HEK293T (cell line): ENCODE measurements at regions not wholly inside any gene's neighbourhood (a gene's known extent, or its start where the extent isn't known, plus 50 kb on each side); places are given as distances from the start of the nearest gene placed in this dataset.

Source experiments
- ELF4 ChIP-seq: fragments of 450-650 bp; IDR thresholded peaks from 2 replicates; pipeline ENCODE4 v1.6.1; 2017; ENCODE audit warnings: antibody characterized with exemption
- SP1 ChIP-seq: fragments of 450-650 bp; IDR thresholded peaks from 2 replicates; pipeline ENCODE4 v1.6.1; 2017
- TARDBP ChIP-seq: fragments of 450-650 bp; IDR thresholded peaks from 2 replicates; pipeline ENCODE4 v1.6.1; 2016

GRCh38 chr10:44775402-44775741 is 135.8 kb upstream of the TMEM72 start:
- no peak for TF ChIP-seq TARDBP
- no peak for TF ChIP-seq ELF4
- no peak for TF ChIP-seq SP1
